Loucy (cell line): ENCODE measurements at regions not wholly inside any gene's neighbourhood (a gene's known extent, or its start where the extent isn't known, plus 50 kb on each side); places are given as distances from the start of the nearest gene placed in this dataset.

Experiments used
- EZH2phosphoT487 ChIP-seq: fragments of 200-600 bp; IDR thresholded peaks from 2 replicates; pipeline ENCODE4 v1.6.1; 2018; ENCODE audit warnings: antibody characterized with exemption, mild to moderate bottlenecking, moderate library complexity, borderline replicate concordance
- TF ChIP-seq, protein P1 (sequence below): fragments of 200-600 bp; sonication (generic); conservative IDR thresholded peaks from 2 replicates; pipeline ENCODE4 v1.5.1; 2014; ENCODE audit warnings: mild to moderate bottlenecking, antibody characterized with exemption, low read length

- TF ChIP-seq, protein P1, sequence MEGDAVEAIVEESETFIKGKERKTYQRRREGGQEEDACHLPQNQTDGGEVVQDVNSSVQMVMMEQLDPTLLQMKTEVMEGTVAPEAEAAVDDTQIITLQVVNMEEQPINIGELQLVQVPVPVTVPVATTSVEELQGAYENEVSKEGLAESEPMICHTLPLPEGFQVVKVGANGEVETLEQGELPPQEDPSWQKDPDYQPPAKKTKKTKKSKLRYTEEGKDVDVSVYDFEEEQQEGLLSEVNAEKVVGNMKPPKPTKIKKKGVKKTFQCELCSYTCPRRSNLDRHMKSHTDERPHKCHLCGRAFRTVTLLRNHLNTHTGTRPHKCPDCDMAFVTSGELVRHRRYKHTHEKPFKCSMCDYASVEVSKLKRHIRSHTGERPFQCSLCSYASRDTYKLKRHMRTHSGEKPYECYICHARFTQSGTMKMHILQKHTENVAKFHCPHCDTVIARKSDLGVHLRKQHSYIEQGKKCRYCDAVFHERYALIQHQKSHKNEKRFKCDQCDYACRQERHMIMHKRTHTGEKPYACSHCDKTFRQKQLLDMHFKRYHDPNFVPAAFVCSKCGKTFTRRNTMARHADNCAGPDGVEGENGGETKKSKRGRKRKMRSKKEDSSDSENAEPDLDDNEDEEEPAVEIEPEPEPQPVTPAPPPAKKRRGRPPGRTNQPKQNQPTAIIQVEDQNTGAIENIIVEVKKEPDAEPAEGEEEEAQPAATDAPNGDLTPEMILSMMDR = no peak
- no peak for TF ChIP-seq EZH2phosphoT487
These were observed 155.7 kb upstream of the PRSS16 start for GRCh38 chr6:27091661-27092315.
